ENCODE measurements at regions not wholly inside any gene's neighbourhood (a gene's known extent, or its start where the extent isn't known, plus 50 kb on each side); places are given as distances from the start of the nearest gene placed in this dataset.

- peaks cover 0 to 13% (median 0%) of the 10 kb centered on the region in 5 donors for H3K4me1 ChIP-seq (ENCODE audit: control insufficient read depth in 5 of 5, insufficient read depth in 5 of 5, low read length in 5 of 5)
- peaks cover 6 to 13% (median 7%) of the 10 kb centered on the region in 4 donors for H3K36me3 ChIP-seq (ENCODE audit: control insufficient read depth in 4 of 4, insufficient read depth in 4 of 4, low read length in 4 of 4)
- peaks cover 0 to 9% (median 3%) of the 10 kb centered on the region in 4 donors for H3K9me3 ChIP-seq (ENCODE audit: control insufficient read depth in 4 of 4, insufficient read depth in 3 of 4, low read length in 3 of 4)
- no peak overlapping the region for H3K9ac ChIP-seq (ENCODE audit: insufficient read depth in 1 of 2, low read length in 2 of 2)
- no peak overlapping the region for H3K4me3 ChIP-seq
- H3K27me3 ChIP-seq (ENCODE audit: control insufficient read depth in 3 of 3, insufficient read depth in 3 of 3, low read length in 2 of 3) = no peaks in the 10 kb centered on the region
- DNase-seq (no peak), ATAC-seq (ENCODE audit: insufficient read depth, low FRiP score) (no peak)
- TF ChIP-seq CTCF (IDR thresholded peaks at IDR 0.05; ENCODE audit: control extremely low read depth, extremely low read depth) = no peak
- WGBS, 2 donors = 95 to 98% methylated on average over 4 of the region's 4 CpGs
- no peak overlapping the region for H3K27ac ChIP-seq (ENCODE audit: low read depth in 1 of 2, low read length in 1 of 2)
These were observed 66.9 kb upstream of the ZNF746 start for GRCh38 chr7:149564340-149565095.

- ATAC-seq (ENCODE audit: insufficient read depth, low FRiP score) (no peak), DNase-seq (no peak)
- 77 to 78% methylated on average over 4 of the region's 4 CpGs for WGBS, 2 donors
- no peak for TF ChIP-seq CTCF (IDR thresholded peaks at IDR 0.05; ENCODE audit: control extremely low read depth, extremely low read depth)
- no peak overlapping the region for H3K4me3 ChIP-seq
- H3K9me3 ChIP-seq (ENCODE audit: control insufficient read depth in 4 of 4, insufficient read depth in 3 of 4, low read length in 3 of 4) = peaks cover 0 to 6% (median under 1%) of the 10 kb centered on the region in 4 donors
- H3K9ac ChIP-seq (ENCODE audit: insufficient read depth in 1 of 2, low read length in 2 of 2) = no peak overlapping the region
- H3K36me3 ChIP-seq (ENCODE audit: control insufficient read depth in 4 of 4, insufficient read depth in 4 of 4, low read length in 4 of 4) = peaks cover 8 to 19% (median 10%) of the 10 kb centered on the region in 4 donors
- H3K27ac ChIP-seq (ENCODE audit: low read depth in 1 of 2, low read length in 1 of 2) = no peak overlapping the region
- H3K27me3 ChIP-seq (ENCODE audit: control insufficient read depth in 3 of 3, insufficient read depth in 3 of 3, low read length in 2 of 3) = no peaks in the 10 kb centered on the region
- peaks cover 0 to 13% (median 0%) of the 10 kb centered on the region in 5 donors for H3K4me1 ChIP-seq (ENCODE audit: control insufficient read depth in 5 of 5, insufficient read depth in 5 of 5, low read length in 5 of 5)
These were observed 65.0 kb upstream of the ZNF746 start for GRCh38 chr7:149562602-149563001.

- no peak for TF ChIP-seq CTCF (IDR thresholded peaks at IDR 0.05; ENCODE audit: control extremely low read depth, extremely low read depth)
- DNase-seq (no peak), ATAC-seq (ENCODE audit: insufficient read depth, low FRiP score) (no peak)
- Histone ChIP-seq H3K9me3 (ENCODE audit: control insufficient read depth in 4 of 4, insufficient read depth in 3 of 4, low read length in 3 of 4) (peaks cover 0 to 5% (median 0%) of the 10 kb centered on the region in 4 donors), H3K4me1 (ENCODE audit: control insufficient read depth in 5 of 5, insufficient read depth in 5 of 5, low read length in 5 of 5) (peaks cover 0 to 11% (median 0%) of the 10 kb centered on the region in 5 donors), H3K27ac (ENCODE audit: low read depth in 1 of 2, low read length in 1 of 2) (no peak overlapping the region), H3K4me3 (no peak overlapping the region), H3K36me3 (ENCODE audit: control insufficient read depth in 4 of 4, insufficient read depth in 4 of 4, low read length in 4 of 4) (peaks cover 6 to 21% (median 13%) of the 10 kb centered on the region in 4 donors), H3K27me3 (ENCODE audit: control insufficient read depth in 3 of 3, insufficient read depth in 3 of 3, low read length in 2 of 3) (no peaks in the 10 kb centered on the region), H3K9ac (ENCODE audit: insufficient read depth in 1 of 2, low read length in 2 of 2) (no peak overlapping the region)
- WGBS, 2 donors = 87 to 89% methylated on average over 3 of the region's 3 CpGs
These were observed 63.5 kb upstream of the ZNF746 start for GRCh38 chr7:149561072-149561471.

Measured in lung (tissue), 11 donors.